Endothelial cell of umbilical vein (primary cell): ENCODE measurements at regions not wholly inside any gene's neighbourhood (a gene's known extent, or its start where the extent isn't known, plus 50 kb on each side); places are given as distances from the start of the nearest gene placed in this dataset.

Source experiments
- EZH2 ChIP-seq: IDR thresholded peaks from 2 replicates; pipeline ENCODE4 v1.6.1; 2012; ENCODE audit warnings: borderline replicate concordance, low read depth, mild to moderate bottlenecking, moderate library complexity, low read length, inconsistent platforms; ENCODE audit not compliant: severe bottlenecking
- POLR2A ChIP-seq: IDR thresholded peaks from 2 replicates; pipeline ENCODE4 v1.6.1; 2012; ENCODE audit warnings: low read depth, mild to moderate bottlenecking, control low read depth, low read length
- POLR2AphosphoS5 ChIP-seq: IDR thresholded peaks from 2 replicates; pipeline ENCODE4 v1.6.1; 2012; ENCODE audit warnings: low read depth, mild to moderate bottlenecking, control low read depth, low read length, moderate library complexity; ENCODE audit not compliant: insufficient read depth
- TF ChIP-seq, protein P1 (sequence below), 2 donors: IDR thresholded peaks; 1 replicate in 1 of 2; 2 replicates in 1 of 2; pipeline ENCODE4 v1.5.1; 2011; ENCODE audit warnings: low read length in 2 of 2, mild to moderate bottlenecking in 2 of 2, moderate library complexity in 2 of 2, control low read depth in 1 of 2, inconsistent platforms in 1 of 2, low read depth in 1 of 2; ENCODE audit not compliant: insufficient read depth in 1 of 2; ENCODE audit errors: extremely low read depth in 1 of 2
- TF ChIP-seq, protein P2 (sequence below): IDR thresholded peaks from 2 replicates; pipeline ENCODE4 v1.6.1; 2011; ENCODE audit not compliant: insufficient read depth, insufficient read length

DNA sequence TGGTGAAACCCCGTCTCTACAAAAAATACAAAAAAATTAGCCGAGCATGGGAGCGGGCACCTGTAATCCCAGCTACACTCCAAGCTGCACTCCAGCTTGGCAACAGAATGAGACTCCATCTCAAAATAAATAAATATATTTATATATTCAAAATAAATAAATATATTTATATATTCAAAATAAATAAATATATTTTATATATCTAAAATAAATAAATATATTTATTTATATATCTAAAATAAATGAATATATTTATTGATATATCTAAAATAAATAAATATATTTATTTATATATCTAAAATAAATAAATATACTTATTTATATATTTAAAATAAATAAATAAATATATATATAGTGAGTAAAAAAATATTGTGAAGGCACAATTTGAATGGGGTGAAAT is 63.4 kb upstream of the EXOC1L start:
- TF ChIP-seq, protein P1, sequence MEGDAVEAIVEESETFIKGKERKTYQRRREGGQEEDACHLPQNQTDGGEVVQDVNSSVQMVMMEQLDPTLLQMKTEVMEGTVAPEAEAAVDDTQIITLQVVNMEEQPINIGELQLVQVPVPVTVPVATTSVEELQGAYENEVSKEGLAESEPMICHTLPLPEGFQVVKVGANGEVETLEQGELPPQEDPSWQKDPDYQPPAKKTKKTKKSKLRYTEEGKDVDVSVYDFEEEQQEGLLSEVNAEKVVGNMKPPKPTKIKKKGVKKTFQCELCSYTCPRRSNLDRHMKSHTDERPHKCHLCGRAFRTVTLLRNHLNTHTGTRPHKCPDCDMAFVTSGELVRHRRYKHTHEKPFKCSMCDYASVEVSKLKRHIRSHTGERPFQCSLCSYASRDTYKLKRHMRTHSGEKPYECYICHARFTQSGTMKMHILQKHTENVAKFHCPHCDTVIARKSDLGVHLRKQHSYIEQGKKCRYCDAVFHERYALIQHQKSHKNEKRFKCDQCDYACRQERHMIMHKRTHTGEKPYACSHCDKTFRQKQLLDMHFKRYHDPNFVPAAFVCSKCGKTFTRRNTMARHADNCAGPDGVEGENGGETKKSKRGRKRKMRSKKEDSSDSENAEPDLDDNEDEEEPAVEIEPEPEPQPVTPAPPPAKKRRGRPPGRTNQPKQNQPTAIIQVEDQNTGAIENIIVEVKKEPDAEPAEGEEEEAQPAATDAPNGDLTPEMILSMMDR (IDR thresholded peaks at IDR 0.05; ENCODE audit: extremely low read depth in 1 of 2, insufficient read depth in 1 of 2, low read depth in 1 of 2, low read length in 2 of 2): no peak
- no peak for TF ChIP-seq EZH2
- TF ChIP-seq, protein P2, sequence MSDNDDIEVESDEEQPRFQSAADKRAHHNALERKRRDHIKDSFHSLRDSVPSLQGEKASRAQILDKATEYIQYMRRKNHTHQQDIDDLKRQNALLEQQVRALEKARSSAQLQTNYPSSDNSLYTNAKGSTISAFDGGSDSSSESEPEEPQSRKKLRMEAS: no peak
- no peak for TF ChIP-seq POLR2AphosphoS5
- TF ChIP-seq POLR2A: no peak
